NCI-H524 (cell line): ENCODE measurements at regions not wholly inside any gene's neighbourhood (a gene's known extent, or its start where the extent isn't known, plus 50 kb on each side); places are given as distances from the start of the nearest gene placed in this dataset.

Experiments used
- DNase-seq, 2 experiments: peaks; one replicate each; lab custom pipeline; 2025; lab: John Stamatoyannopoulos, UW

DNA sequence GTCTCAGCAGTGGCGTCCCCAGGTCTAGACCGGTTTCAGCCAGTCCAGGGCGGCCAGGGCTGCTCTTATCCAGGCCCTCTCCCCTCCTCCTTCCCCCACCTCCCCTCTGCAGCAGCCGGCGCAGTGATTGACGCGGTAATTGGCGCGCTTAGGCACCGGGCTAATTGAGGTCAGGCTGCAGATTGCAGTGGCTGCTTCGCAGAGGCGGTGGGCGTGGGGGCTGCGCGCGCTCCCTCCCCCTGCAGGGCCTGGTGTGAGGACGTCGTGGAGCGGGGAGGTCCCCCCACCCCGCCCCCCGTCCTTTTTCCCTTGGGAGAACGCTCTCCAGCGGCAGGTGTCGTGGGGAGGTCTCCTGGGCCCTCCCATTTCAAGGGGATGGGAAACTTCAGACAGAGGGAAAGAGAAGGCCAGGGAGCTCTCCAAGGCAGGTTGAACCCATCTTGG is 70.4 kb upstream of the BLCAP start:
- DNase-seq: peak; percentile 89 to 94

DNA sequence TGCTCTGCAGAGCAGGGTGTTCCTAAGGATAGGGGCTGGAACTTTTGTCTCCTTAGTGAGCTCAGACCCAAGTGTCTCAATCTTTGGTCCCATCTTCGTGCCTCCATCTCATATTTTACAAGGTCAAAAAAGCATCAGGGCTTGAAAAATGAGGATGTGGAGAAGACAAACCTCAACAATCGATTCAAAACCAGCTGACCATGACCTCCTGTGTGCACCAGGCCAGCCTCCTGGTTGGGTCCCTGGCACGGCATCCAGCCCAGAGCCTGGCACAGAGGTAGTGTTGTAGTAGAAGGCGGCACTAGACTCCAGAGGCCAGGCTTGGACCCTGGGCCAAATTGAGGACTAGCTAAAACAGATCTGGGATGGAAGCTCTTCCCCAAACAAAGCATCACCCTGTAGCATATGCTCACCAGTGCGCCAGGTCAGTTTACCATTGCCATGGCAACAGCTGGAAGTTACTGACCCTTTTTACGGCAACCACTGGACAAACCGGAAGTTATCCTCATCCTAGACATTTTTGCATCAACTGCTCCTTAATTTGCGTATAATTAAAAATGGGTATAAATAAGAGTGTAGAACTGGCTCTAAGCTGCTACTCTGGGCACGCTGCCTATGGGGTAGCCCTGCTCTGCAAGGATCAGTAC is 69.3 kb upstream of the BLCAP start:
- DNase-seq: peak; percentile 32 to 34

DNA sequence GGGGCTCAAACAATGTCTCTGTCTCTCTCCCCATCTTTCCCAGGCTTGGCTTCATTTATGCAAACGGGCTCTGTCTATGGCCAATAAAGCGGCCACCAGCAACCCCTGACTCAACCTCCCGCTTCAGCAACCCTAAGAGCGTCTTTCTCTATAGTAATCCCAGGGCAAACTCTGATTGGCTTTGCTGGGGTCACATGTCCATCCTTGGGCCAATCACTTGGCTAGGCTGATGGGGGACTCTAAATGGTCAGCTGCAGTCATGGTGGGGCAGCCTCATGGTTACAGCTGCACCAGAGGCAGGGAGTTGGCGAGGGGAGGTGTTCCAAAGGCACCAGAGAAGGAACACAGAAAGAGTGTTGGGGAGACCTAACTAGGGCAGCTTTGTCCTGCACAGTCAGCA is 68.5 kb upstream of the BLCAP start:
- no peak for DNase-seq

DNA sequence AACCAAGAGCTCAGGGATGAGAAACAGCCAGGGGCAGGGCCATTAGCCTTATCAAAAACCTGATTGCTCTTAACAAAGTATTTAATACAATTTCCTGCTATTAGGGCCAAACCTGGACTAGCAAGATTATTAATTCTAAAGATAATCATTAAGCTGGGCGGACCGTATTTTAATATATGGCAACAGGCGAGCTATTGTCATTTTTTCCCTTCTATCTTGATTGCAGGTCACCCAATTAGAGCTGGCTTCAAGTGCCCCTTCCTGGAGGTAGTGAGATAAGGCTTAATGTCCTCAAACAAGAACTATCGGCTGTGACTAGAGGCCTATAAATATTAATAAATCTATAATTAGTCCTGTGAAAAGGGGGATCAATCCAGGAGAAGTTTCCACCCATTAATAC is 66.0 kb upstream of the BLCAP start:
- DNase-seq: no peak

DNA sequence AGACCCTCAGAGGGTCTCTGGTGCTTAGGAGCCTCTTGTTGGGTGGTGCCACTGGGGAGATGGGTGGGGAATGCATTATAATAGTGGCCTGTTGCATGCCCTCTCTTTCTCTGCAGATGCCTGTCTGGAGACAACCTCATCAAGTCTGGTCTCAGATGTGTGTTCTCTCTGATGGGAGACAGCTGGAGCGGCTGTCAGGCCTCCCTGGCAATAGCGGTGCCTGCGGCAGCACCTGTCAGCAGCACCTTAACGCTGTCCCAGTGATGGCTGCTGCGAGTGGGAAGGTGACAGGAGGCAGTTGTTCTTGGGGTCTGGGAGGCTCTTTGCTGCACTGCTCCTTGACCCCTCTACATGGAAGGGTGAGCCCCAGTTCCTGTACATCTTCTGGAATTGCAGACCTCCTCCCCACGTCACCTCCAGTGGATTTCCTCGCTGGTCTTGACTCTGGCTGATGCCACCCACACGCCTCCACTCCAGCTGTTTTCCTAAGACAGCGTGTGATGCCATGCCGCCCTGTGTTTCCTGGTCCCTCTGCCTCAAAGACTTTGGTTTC is 63.3 kb upstream of the BLCAP start:
- peak in 1 of 2 experiments; percentile 25 for DNase-seq

DNA sequence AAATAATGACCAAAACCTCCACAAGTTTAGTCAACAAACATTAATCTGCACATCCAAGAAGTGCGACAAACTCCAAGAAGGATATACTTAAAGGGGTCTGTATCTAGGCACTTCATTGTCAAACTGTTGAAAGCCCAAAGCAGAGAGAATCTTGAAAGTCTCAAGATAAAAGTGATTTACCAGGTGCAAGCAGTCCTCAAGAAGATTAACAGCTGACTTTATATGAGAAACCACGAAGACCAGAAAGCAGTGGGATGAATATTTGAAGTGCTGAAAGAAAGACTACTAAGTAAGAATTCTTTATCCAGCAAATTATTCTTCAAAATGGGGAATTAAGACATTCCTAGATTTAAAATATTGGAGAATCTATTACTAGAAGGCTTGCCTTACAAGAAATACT is 58.4 kb upstream of the BLCAP start:
- DNase-seq: no peak

DNA sequence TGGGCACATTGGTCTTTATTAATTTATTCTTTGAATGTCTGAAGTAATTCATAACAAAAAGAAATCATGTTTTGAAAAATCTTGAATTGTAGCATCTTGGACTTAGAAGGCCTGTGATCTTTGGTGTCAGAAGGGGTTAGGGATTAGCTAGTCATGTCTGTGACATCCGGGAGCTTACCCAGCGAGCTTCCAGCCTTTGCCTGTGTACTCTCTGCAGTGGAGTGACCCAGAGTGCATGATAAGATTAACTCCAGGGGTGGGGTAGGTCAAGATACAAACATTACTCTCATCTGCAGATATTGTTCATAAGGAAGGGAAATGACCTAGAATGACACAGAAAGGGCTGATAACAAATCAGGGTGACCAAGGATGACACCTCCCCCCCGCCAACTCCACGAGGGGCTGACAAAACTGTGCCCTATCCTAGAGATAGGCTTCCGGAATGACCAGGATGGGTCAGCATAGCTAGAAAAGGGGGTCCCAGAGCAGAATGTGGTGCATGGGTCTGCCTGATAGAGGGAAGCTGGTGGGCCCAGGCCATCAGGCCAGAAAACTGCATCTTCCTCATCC is 56.6 kb upstream of the BLCAP start:
- DNase-seq: no peak

DNA sequence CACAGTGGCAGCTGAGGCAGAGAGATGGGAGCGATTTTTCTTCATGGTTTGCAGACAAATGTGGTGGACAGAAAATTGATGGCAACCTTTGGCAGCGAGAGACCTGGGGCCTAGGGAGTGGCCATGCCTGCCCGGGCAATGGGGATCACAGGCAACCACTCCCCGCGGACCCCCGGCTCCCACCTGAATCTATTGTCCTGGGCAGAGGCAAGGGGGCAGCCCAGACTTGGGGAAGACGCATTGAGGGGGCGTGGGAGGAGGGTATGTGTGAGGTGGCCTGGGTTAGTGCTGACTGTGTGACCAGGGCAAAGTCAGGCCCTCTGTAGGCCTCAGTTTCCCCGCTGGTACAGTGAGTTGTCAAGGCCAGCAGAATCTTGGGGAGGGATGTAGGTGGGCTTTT is 53.6 kb upstream of the BLCAP start:
- DNase-seq: no peak

DNA sequence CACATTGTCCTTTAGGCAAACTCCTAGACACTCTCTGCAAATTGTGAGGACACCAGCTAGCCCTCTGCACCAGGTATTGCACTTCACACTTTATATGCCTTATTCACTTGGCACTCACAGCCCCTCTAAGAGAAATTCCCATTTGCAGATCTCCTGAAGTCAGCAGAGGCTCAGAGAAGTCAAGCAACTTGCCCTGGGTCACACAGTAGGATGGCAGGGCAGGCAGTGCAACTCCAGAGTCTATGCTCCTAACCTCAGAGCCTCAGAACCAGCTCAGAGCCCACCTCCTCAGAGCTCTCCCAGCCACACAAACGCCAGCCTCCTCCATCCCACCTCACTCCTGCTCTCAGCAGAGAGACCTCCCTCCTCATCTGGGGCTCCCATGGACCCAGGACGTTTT is 52.4 kb upstream of the BLCAP start:
- no peak for DNase-seq

DNA sequence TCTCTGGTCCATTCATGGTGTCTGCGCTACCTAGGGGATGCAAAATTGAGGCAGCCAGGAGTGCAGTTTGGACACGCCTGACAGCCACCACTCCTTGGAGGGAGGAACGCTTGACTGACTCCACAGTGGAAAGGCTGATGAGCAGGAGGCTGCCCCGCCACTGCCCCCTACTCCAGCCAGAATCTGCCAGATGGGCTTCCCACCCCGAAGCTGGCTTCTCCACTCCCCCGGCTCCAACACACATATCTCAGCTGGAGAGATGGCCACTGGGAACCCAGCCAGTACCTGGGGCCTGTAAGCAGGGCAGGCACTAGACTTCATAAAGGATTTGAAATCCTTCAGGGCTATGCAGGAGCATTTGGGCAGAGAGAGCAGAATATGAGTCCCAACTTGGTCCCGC is 51.4 kb upstream of the BLCAP start:
- peak; percentile 55 to 75 for DNase-seq

DNA sequence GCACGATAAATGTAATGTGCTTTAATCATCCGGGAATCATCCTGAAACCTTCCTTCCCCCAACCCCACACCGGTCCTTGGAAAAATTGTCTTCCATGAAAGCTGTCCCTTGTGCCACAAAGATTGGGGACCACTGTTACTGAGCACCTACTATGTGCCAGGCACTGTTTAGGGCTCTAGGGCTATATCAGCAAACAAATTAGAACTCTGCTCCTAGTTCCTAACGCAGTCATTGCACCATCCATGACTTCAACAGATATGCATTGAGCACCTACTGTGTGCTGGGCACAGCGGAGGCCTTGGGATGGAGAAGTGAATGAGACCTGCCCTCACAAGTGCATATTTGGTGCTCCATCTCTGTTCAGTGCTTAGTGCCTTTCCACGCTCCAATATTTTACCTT is 50.3 kb upstream of the BLCAP start:
- no peak for DNase-seq
